ENCODE measurements at regions not wholly inside any gene's neighbourhood (a gene's known extent, or its start where the extent isn't known, plus 50 kb on each side); places are given as distances from the start of the nearest gene placed in this dataset.
"Not testable (repeated sequence)": the region's sequence is repeated elsewhere in the genome, so short reads cannot be mapped to it uniquely, and the experiment has no call there.

- DNase-seq, result peak; percentile 33 to 36
Measured at GRCh38 chr2:62325398-62325797, 129.5 kb downstream of the B3GNT2 start.

- DNase-seq, result no peak
Measured at GRCh38 chr2:62321380-62322289, 125.7 kb downstream of the B3GNT2 start.

GRCh38 chr2:62320657-62321357, 124.9 kb downstream of the B3GNT2 start:
- no peak for DNase-seq

- not testable (repeated sequence) for DNase-seq
Measured at GRCh38 chr2:62320137-62320536, 124.2 kb downstream of the B3GNT2 start.

GRCh38 chr2:62319070-62319469, 123.2 kb downstream of the B3GNT2 start:
- DNase-seq, result no peak

- peak in 1 of 2 experiments; percentile 16 for DNase-seq
Measured at GRCh38 chr2:62315476-62315875, 119.6 kb downstream of the B3GNT2 start.

GRCh38 chr2:62314291-62314690, 118.4 kb downstream of the B3GNT2 start:
- DNase-seq, result no peak

GRCh38 chr2:62313449-62314227, 117.7 kb downstream of the B3GNT2 start:
- DNase-seq, result peak in 1 of 2 experiments; percentile 35

- peak in 1 of 2 experiments; percentile 8 for DNase-seq
Measured at GRCh38 chr2:62309465-62310091, 113.7 kb downstream of the B3GNT2 start.

- DNase-seq, result no peak
Measured at GRCh38 chr2:62309081-62309464, 113.2 kb downstream of the B3GNT2 start.

- DNase-seq, result no peak
Measured at GRCh38 chr2:62307469-62308389, 111.8 kb downstream of the B3GNT2 start.

- no peak for DNase-seq
Measured at GRCh38 chr2:62306751-62307468, 111.0 kb downstream of the B3GNT2 start.

GRCh38 chr2:62305421-62306176, 109.7 kb downstream of the B3GNT2 start:
- peak in 1 of 2 experiments; percentile 25 for DNase-seq

- DNase-seq, result peak; percentile 94 to 97
Measured at GRCh38 chr2:62304429-62305417, 108.8 kb downstream of the B3GNT2 start.

GRCh38 chr2:62303788-62304187, 107.9 kb downstream of the B3GNT2 start:
- peak; percentile 36 to 41 for DNase-seq

- DNase-seq, result no peak
Measured at GRCh38 chr2:62302631-62303435, 106.9 kb downstream of the B3GNT2 start.

- DNase-seq, result peak; percentile 35 to 59
Measured at GRCh38 chr2:62300925-62301324, 105.0 kb downstream of the B3GNT2 start.

- DNase-seq, result no peak
Measured at GRCh38 chr2:62297624-62298010, 101.7 kb downstream of the B3GNT2 start.

All from Kasumi-1 (cell line).